HG02943 (cell line): ENCODE measurements at regions not wholly inside any gene's neighbourhood (a gene's known extent, or its start where the extent isn't known, plus 50 kb on each side); places are given as distances from the start of the nearest gene placed in this dataset.

Source experiments
- ATAC-seq: cut with Tn5 transposase; IDR thresholded peaks from one replicate; pipeline ENCODE4 v1.9.1; 2021; ENCODE audit warnings: mild to moderate bottlenecking, low read depth, moderate library complexity; ENCODE audit not compliant: unreplicated experiment

DNA sequence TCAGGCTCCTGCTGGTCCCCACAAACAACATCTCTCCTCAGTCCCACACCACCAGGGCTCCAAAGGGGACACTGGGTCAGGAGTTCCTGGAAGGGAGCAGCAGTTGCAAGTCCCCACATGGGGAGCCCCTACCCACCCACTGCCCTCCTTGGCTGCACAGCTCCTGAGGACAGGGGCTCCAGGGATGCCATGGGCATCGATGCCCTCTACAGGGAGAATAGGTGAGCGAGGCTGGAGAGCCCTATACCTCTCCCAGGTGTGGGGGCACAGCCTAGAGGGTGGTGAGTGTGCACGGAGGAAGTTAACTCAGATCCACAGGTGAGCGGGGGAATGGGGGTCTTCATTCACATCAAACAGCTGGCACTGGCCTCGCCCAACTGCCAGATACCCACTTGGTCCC is 141.2 kb upstream of the LINGO1 start:
- no peak for ATAC-seq

DNA sequence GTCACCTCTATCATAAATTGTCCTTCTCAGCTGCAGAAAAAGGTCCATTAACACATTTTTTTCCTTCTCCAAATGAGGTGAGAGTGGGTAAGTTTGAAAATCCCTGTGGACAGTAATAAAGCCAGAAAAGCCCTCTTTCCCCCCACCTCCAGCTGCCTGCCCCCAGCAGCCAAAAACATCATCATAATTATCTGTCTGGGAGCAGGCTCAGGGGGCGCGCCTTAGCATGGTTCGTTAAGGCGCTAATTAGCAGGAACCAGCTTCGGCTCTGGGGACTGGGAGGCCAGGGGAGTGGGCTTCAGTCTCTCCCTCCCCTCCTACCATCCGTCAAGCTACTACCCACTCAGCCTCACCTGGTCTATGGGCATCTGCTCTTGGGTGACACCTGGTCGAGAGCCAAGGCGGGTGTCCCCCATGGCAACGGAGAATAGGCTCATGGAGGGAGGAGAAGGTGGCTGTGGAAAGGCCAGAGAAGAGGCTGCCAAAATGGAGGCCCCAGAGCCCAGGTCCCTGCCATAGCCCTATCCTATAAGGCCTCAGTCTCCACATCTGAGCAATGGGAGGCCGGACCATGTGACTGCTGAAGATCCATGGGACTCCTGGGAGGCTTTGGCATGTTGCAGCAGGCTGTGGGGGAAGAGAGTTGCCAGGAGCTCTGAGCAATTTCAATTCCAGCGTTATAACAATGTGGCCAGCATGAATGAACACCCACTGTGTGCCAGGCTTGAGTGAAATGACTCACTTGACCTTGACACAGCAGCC is 140.1 kb upstream of the LINGO1 start:
- ATAC-seq: no peak

DNA sequence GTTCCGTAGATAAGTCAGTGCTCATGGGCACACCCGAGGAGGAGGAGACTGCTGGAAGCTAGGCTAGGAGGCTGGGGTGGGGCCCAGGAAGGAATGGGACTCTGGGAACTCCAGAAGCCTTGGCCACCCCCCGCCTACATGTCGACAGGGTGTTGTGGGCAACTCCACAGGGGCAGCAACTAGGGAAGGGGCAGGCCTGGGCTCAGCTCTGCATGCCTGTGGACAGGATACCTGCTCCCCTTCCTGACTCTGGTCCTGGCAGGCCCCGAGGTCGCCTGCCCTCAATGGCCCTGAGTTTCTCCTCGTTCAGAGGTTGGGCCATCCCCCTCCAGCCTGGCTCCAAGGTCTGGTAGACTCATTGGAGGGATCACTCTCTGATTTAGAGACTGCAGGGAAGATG is 138.9 kb upstream of the LINGO1 start:
- ATAC-seq: no peak

DNA sequence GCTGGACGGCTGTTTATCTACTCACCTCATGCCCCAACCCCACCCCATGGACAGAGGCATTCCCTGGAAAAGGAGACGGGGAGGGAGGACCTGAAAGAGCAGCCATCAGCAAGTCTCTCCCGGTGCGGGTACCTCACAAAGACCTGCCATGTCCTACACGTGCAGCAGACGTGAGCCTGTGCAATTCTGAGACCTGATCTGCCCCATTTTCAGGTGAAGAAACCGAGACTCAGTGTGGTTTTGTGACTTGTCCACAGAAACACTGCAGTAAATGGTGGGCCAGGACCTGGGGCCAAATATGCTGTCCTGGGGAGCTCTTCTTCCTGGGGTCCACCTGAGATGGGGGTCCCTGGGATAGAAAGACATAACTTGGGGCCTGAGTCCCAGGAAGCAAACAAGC is 137.0 kb upstream of the LINGO1 start:
- ATAC-seq: no peak

DNA sequence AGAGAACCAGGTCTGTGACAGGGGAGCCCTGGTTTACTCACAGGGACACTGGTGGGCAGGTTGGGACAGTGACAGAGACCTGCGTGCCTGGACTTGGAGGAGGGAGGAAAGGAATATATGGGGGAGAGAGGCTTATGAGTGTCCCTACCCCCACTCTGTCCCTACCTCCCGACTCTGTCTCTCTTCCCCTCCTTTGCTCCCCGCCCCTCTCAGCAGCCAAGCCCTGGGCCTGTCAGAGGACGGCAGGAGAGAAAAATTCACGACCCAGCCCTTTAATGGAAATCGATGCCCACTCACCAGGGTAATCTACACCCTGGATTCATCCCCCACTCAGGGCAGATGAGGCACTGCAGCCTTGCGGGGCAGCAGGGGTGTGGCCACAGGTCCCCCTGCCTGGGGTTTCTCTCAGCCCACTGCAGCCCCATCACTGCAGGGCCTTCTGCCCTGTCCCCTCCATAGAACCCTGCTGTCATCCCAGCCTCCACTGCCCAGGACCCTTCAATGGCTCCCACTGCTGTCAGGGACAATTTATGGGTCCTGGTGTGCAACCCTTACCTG is 135.9 kb upstream of the LINGO1 start:
- ATAC-seq: no peak

DNA sequence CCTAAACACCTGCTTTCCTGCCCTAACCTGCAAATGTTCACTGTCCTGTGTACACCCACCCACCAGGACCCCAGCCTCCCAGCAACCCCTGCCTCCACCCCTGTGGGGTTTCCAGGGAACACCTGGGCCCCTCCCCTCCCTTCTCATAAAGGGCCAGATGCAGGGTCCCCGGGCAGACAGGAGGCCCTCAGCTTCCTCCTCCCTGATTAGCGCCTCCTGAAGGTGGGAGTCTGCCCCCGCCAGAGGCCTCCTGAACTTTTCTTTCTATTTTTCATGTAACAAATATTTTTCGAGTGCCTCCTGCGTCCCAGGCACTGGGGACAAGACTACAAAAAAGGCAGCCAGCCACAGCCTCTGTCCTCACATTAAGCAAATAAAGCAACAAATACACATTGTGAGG is 135.4 kb upstream of the LINGO1 start:
- no peak for ATAC-seq

DNA sequence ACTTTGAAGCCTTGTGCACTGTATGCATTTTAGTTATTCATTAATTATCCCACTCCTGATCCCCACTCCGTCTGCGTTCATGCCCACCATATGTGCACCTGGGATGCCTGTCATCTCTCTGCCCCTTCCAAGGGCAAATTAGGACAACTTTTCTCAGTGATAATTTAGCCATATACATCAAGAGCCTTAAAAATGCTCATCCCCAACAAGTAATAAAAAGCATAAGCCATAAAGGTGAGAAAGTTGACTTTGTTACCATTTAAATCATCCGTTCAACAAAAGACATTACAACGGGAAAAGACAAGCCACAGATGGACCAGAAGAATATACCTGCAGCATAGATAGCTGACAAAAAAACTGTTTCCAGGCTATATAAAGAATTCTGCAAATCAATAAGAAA is 131.4 kb upstream of the LINGO1 start:
- no peak for ATAC-seq

DNA sequence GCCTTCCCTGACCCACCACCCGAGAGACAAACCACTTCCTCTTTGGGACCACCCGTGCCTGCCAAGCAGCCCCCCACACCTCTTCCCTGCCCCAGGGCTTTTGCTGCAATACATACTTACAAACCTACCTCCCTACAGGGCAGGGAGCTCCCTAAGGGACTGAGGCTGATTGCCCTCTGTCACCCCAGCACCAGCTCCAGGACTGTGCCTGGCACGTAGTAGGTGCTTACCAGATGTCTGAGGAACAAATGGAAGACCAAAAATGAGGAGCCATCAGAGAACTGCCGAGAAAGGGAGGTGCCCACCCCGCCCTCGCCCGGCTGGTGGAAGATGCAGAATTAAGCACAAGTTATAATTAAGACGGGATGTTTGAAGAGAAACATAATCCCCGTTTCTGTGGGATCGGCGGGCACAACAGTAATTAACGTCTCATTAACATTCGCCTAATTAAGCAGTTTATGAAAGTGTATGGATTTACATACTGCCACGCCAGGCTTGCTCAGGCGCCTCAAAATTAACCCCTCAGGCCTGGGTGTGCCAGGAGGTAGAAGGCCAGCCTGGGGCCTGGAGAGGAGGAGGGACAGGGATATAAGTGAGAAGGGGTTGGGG is 130.1 kb upstream of the LINGO1 start:
- ATAC-seq: no peak

DNA sequence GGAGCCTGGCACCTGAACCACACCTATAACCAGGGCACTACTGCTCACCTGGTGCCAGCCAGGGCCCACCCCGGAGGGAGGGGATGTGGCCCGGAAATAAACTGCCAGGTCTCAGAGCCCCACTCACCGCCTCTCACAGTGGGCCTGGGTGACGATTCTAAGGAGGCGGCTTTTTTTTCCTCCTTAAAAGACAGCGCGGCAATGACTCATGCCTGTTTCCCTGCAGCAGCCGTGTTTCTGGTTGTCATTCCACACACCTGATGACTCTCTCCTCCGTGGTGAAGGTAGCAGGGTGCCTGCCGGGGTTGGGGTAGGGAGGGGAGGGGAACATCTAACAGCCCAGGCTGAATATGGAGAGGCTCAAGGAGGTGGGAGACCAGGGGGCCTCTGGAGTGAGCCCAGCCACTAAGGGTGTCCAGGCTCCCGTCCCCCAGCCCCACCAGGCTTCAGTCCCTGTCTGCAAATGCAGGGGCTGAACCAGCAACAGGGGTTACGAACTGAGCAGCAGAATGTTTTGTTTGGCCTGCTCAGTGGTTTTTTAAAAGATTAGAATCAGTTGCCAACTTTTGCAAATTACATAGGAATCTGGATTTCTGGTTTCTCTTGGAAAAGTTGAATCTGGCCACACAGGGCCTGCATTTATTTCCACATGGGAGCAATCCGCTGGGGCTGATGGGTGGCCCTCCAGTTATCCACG is 127.3 kb upstream of the LINGO1 start:
- ATAC-seq: no peak

DNA sequence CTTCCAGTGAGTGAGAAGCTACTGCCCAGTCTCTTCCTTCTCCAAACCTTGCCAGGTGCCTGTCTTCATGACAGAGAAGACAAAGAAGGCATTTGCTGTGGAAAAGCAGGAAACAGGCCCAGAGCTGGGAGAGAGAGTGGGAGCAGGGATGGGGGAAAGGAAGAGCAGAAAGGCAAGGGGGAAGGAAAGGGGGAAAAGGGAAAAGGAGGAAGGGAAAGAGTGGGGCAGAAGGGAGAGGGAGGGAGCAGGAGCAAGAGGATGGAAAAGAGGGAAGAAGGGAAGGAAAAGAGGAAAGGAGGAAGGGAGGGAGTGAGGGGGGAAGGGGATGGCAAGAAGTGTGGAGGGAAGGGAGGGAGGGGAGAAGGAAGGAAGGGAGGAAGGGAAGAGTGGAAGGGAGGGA is 121.2 kb upstream of the LINGO1 start:
- ATAC-seq: no peak

DNA sequence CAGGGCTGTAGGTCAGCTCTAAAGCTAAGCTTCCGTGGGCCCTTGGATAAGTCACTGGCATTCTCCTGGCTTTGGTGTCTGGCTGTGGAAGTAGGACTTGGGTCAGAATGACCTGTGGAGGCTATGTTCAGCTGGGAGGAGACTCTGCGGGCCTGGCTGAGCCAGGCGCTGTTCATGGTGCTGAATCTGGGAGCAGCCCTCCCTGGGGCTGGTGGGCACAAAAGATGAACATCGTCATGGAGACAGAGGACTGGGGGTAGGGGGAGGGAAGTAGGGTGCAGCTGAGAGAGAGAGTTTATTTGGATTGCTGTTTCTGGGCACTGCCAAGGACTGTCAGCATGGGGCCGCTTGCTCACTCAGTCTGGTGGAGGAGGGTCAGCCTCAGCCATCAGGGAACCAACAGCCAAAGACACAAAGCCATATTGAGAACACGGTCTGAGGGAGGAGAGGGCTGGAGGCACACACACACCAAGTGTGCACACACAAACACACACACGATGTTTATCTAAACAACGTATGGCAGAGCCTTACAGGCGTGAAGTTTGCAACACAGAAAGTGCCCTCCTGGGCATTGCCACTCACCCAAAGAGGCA is 120.7 kb upstream of the LINGO1 start:
- ATAC-seq: no peak

DNA sequence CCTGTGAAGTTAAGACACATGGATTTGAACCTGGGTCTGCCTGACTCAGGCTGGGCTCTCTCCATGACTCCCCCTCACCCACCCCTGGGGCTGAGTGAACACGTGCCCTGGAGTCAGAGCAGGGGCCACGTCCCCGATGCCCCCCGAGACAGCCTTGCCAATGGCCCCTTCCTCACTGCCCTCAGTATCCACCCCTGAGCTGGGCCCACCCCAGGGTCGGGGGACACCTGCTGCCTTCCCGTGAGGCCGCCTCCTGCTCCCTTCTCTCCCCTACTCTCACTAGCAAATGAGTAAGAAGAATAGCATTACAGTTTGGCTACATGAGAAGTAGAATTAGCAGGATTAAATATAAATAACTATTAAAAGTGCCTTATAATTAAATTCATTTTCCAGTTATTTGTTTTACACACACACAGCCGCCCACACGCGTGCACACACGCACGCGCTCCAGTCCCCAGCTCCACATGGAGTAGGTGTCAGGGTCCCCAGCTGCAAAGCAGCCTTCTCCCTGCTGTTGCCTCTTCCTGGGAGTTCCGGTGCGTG is 117.4 kb upstream of the LINGO1 start:
- ATAC-seq: no peak

DNA sequence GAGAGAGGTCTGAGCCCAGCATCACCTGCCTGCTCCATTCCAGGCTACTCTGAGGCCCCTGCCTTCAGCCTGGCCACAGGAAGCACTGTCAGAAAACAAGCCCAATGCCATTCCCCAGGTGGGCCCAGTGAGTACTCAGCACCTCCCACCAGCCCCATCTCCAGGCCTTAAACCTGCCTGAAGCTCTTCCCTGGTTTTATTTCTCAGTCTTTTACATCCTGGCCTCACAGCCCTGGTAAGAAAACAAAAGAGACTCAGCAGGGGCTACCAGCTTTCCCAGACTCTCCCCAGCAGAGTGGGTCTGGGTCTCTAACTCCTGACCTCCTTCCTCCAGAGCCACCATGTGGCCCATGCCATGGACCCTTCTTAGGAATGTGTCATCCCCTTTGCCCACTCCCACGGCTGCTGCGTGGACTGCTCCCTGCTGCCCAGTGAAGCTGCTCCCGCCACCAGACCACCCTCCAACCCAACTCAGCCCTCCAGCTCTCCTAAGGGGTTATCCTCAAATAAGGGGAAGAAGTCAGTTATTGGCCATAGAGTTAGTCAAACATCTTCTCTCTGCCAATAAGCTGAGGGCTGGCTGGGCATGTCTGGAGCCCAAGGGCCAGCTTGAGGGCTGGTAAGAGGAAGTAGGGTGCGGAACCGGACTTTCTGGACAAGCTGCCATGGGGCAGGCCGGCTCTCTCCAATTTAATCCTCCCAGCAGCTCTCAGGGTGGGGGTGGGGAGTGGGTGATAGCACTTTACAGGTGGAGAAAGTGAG is 116.7 kb upstream of the LINGO1 start:
- no peak for ATAC-seq

DNA sequence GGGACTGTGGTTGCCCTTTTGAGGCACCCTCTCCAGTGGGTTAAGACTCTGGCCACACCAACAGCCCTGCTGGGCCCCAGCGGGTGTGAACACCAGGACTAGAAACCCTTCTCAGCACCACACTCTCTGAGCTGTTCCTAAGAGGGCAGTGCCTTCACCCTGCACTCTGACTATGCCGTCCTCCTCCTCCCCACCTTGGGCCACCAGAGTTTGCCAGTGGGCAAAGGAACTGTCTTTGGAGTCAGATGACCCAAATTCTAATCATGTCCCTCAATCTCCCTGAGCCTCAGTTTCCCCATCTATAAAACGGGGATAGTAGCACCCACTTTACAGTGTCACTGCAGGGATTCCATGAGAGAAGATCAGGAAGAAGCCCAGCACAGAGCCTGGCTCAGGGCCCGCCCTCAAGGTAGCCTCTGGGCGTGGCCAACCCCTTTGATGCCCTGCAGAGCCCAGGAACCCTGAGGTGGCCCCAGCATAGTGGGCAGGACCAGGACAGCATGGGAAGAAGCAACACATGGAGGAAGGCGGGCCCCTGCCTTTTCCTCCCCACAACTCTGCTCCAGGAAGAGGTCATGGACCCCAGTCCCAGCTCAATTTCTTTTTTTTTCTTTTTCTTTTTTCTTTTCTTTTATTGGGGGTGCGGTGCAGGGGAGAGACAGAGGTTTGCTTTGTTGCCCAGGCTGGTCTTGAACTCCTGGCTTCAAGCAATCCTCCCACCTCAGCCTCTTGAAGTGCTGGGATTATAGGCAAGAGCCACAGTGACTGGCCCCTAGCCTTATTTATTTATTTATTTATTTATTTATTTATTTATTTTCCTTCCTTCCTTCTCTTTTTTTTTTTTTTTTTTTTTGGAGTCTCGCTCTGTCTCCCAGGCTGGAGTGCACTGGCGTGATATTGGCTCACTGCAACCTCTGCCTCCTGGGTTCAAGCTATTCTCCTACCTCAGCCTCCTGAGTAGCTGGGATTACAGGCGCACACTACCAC is 115.7 kb upstream of the LINGO1 start:
- ATAC-seq: no peak

DNA sequence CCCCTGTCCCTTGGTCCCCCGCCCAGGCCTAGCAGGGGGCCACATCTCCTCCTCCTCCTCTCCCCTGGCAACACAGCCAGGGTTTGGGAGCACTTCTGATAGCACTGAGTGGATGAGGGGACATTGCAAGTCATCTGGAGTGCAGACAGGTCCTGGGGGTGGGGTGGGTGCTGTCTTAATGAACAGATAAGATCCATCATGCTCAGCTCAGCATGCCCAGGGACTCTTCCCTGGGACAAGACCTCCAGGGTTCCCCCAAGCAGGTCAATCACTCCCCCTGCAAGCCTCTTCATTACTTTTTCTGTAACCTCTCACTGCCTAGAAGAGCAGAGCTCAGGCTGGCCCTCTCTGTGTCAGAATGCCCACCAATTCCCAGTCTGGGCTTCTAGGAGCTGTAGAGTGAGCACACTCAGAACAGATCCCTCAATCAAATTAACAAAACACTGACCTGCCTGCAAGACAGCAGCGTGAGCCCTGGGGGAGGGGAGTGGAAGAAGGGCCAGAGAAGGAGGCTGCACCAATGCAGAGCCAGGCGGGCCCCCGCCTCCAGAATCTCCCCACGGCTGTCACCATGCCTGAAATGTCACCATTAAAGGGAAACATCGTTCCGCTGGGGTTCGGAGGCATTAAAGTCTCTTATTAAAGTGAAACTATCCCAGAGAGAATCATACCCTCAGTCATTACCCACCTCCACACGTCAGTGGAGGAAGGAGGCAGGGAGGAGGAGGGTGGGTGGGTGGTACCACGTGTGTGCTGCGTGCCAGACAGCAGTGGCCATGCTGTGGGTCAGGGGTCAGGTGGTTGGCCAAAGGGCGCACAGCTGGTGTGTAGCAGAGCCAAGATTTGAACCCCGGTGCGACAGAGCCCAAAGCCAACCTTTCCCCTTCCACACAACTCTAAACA is 114.7 kb upstream of the LINGO1 start:
- ATAC-seq: no peak

DNA sequence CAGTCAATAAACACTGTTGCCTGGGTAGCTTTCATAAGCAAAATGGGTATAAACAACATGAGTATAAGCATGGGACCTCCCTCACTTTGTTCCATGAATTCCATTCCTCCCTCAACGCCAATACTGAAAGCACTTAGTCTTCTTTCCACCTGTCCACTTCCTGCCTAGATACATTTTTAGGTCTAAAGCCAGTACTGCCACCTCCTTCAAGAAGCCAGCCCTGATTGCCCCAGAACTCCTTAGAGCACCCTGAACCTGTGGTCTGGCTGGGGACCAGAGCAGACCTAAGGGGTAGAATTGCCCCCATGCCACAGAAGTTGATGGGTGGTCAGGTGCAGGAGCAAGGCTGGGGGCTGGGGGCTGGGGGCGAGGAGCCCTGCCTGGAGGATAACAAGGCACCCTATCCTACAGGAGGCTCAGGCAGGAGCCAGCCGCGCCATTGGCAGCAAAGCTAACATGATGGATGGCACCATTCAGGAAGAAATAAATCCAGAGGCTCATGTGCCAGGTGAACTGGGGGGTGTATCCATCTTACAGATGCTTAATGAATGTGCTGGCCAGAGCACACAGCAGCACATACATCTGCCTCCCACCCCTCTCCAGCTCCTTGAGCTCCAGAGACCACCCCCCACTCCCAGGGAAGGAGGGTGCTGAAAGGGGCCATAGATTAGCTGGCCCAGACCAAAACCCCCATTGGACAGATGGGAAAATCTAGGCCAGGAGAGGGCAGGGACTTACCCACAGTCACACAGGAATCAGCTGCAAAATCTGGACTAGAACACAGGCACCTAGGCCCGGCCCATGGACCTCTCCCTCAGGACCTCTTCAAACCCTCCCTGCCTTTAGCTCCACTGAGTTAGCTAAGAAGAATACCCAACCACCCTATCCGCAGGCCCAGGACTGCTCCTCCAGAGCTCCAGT is 113.8 kb upstream of the LINGO1 start:
- no peak for ATAC-seq

DNA sequence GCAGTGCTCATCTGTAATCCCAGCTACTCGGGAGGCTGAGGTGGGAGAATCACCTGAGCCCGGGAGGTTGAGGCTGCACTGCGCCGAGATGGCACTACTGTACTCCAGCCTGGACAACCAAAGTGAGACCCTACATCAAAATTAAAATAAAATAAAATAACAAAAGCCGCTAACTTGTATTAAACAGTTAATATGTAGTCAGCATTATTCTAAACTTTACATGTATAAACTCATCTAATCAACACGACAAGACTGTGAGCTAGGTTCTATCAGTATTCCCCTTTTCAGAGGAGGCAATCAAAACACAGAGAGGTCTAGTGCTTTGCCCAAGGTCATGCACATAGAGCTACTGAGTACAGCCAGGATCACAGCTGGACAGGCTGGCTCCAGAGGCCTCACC is 111.7 kb upstream of the LINGO1 start:
- ATAC-seq: no peak
